SK-N-MC (cell line): ENCODE measurements at regions not wholly inside any gene's neighbourhood (a gene's known extent, or its start where the extent isn't known, plus 50 kb on each side); places are given as distances from the start of the nearest gene placed in this dataset.

Source experiments
- FOXP2 ChIP-seq: optimal IDR thresholded peaks from 2 replicates; pipeline ENCODE3; 2011; ENCODE audit warnings: mild to moderate bottlenecking, moderate library complexity; ENCODE audit not compliant: insufficient read depth; ENCODE audit errors: extremely low read length, control extremely low read depth
- POLR2AphosphoS5 ChIP-seq: IDR thresholded peaks from 2 replicates; pipeline ENCODE4 v1.6.1; 2012; ENCODE audit warnings: mild to moderate bottlenecking, low read depth, low read length, borderline replicate concordance

DNA sequence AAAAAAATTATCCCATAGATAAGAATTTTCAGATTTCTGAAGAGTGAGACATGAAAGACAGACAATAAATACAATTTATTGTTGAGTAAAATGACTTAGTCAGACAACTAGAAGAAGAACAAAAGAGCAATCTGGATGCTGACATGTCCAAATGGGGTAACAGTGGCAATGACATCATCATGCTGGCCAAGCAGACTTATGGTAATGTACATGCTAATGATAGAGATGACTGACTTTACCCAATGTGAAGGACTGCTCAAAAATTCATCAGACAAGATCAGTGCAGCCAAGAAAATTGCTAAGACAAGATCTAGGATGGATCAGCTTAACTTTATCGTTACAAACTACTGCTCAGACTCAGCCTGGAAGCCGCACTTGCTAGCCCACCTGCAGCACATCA is 70.5 kb upstream of the SRD5A2 start:
- TF ChIP-seq FOXP2 = no peak
- TF ChIP-seq POLR2AphosphoS5 = no peak
